ENCODE measurements at regions not wholly inside any gene's neighbourhood (a gene's known extent, or its start where the extent isn't known, plus 50 kb on each side); places are given as distances from the start of the nearest gene placed in this dataset.

DNA sequence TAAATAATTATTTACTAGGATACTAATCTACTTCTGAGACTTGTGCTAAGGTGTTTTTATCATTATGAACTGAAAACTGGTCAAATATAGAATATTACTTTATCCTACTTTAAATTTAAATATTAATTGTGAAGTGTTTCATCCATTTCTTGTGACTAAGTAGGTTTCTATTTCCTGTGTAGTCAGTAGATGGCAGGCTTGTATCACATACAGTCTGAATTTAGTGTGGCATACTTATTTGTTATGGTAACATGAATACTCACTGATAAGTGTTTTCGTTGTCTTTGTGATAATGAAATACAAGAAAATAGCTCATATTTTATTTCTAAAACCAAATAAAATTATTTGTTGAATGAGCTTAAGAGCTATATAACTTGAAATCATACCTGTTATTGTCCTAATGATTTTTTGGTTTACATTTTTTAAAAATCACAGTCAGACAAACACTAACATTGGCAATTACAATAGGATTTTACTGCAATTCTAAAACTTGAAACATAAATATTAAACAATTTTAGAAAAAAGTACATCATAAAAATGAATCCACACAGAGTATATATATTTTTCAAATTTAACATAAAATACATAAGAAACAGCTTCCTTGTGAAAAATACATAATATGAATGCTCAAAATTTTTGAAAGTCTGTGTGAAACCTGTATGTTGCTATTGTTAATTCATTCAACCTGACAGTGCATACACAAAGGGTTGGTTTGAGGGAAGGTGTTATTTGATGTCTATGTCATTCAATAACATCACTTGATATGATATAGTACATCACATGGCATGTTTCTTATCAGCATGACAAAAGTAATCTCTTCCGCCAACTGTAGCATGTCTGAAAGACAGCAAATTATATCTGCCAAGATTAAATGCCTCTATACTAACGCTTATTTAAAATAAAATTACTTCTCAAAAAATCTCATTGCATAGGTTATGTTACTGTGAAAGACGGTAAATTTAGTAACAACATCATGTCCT lies 904.8 kb upstream of the PCDH20 start:
- H3K27ac ChIP-seq, result no peak overlapping the region
- TF ChIP-seq, protein P1, sequence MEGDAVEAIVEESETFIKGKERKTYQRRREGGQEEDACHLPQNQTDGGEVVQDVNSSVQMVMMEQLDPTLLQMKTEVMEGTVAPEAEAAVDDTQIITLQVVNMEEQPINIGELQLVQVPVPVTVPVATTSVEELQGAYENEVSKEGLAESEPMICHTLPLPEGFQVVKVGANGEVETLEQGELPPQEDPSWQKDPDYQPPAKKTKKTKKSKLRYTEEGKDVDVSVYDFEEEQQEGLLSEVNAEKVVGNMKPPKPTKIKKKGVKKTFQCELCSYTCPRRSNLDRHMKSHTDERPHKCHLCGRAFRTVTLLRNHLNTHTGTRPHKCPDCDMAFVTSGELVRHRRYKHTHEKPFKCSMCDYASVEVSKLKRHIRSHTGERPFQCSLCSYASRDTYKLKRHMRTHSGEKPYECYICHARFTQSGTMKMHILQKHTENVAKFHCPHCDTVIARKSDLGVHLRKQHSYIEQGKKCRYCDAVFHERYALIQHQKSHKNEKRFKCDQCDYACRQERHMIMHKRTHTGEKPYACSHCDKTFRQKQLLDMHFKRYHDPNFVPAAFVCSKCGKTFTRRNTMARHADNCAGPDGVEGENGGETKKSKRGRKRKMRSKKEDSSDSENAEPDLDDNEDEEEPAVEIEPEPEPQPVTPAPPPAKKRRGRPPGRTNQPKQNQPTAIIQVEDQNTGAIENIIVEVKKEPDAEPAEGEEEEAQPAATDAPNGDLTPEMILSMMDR (IDR thresholded peaks at IDR 0.05; ENCODE audit: low read depth, low read length), result 0 out of 2 replicates have a peak, but pooled peaks have one; percentile 6
- no peak for DNase-seq

DNA sequence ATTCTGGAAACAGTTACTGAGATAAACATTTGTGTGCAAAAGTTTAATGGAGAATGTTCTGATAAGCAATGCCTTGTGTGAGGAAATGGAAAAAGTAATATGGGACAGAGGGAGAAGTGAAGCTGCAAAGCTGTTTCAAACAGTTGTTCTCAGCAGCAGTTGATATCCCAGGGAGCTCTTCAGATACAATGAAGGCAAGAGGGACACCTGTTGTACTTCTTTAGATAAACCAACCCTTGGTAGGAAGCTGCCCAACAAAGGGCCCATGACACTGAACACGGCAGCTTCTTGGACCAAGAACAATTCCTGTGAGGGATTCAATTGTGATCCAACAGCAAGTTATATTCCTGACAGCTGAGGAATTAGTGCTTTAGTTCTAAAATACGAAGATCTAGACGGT lies 894.3 kb upstream of the PCDH20 start:
- TF ChIP-seq, protein P1 (IDR thresholded peaks at IDR 0.05; ENCODE audit: low read depth, low read length), result no peak
- H3K27me3 ChIP-seq (ENCODE audit: insufficient read depth, low read depth, severe bottlenecking), result no peaks in the 10 kb centered on the region
- no peaks in the 10 kb centered on the region for H3K36me3 ChIP-seq
- H3K4me3 ChIP-seq (ENCODE audit: low read depth, low read length), result no peak overlapping the region
- no peak for DNase-seq
- H3K27ac ChIP-seq, result no peak overlapping the region
- no peaks in the 10 kb centered on the region for H3K9me3 ChIP-seq (ENCODE audit: severe bottlenecking)

More for the DNA sequence above, 904.8 kb upstream of the PCDH20 start:
- H3K36me3 ChIP-seq, result no peaks in the 10 kb centered on the region
- H3K4me3 ChIP-seq (ENCODE audit: low read depth, low read length), result no peak overlapping the region
- no peaks in the 10 kb centered on the region for H3K9me3 ChIP-seq (ENCODE audit: severe bottlenecking)
- no peaks in the 10 kb centered on the region for H3K27me3 ChIP-seq (ENCODE audit: insufficient read depth, low read depth, severe bottlenecking)

DNA sequence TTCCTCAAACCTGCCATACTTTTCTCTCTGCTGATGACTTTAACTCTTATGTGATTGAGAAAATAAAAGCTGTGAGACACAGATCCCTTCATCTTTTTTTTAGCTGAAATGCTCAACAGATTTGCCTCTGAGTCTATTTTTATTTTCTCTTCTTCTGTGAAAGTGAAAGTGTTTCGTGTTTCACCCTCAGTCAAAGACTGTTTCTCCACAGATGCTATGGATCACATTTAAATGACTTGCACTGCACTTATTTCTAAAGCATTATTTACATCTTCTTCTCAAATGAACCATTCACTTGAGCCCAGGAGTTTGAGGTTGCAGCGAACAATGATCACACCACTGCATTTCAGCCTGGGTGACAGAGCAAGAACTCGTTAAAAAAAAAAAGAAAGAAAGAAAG lies 890.1 kb upstream of the PCDH20 start:
- no peaks in the 10 kb centered on the region for H3K36me3 ChIP-seq
- DNase-seq, result no peak
- no peaks in the 10 kb centered on the region for H3K27me3 ChIP-seq (ENCODE audit: insufficient read depth, low read depth, severe bottlenecking)
- no peak overlapping the region for H3K4me3 ChIP-seq (ENCODE audit: low read depth, low read length)
- TF ChIP-seq, protein P1 (IDR thresholded peaks at IDR 0.05; ENCODE audit: low read depth, low read length), result no peak
- H3K9me3 ChIP-seq (ENCODE audit: severe bottlenecking), result no peaks in the 10 kb centered on the region
- no peak overlapping the region for H3K27ac ChIP-seq

DNA sequence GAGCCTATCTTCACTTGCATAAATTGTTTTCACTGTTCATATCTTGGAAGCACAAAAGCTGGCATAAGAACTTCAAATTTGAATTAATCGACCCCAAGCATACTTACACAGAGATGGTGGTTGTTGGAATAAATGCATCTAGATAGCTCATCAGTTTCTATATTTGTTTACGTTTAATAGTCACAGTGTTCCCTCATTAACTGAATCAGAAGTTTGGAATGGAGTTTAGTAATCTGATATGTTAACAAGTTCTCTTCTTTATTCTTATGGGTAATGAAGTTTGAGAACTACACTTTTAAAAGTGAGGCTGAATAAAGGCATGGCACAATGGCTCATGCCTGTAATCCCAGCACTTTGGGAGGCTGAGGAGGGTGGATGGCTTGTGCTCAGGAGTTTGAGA lies 886.7 kb upstream of the PCDH20 start:
- no peaks in the 10 kb centered on the region for H3K9me3 ChIP-seq (ENCODE audit: severe bottlenecking)
- TF ChIP-seq, protein P1 (IDR thresholded peaks at IDR 0.05; ENCODE audit: low read depth, low read length), result no peak
- no peak overlapping the region for H3K4me3 ChIP-seq (ENCODE audit: low read depth, low read length)
- H3K27ac ChIP-seq, result no peak overlapping the region
- no peaks in the 10 kb centered on the region for H3K27me3 ChIP-seq (ENCODE audit: insufficient read depth, low read depth, severe bottlenecking)
- DNase-seq, result no peak
- H3K36me3 ChIP-seq, result no peaks in the 10 kb centered on the region

DNA sequence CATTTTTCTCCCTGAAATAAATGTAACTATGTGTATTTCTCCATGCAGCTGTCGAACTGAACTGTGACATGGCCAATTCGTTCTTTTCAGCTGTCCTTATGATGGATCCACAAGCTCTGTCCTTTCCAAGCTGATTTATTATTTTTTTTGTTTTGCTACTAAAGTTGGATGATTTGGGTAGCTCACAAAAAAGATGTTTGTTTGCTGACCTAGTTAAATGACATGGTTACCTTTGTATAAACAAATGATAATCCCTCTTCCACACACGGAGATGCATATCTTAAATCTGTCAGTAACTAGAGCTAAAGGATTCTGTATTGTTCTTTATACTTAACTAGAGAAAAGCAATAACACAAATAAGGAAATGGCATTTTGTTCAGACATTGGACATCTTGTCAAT lies 884.3 kb upstream of the PCDH20 start:
- TF ChIP-seq, protein P1 (IDR thresholded peaks at IDR 0.05; ENCODE audit: low read depth, low read length), result no peak
- no peak for DNase-seq
- H3K27ac ChIP-seq, result no peak overlapping the region
- no peaks in the 10 kb centered on the region for H3K9me3 ChIP-seq (ENCODE audit: severe bottlenecking)
- H3K4me3 ChIP-seq (ENCODE audit: low read depth, low read length), result no peak overlapping the region
- no peaks in the 10 kb centered on the region for H3K27me3 ChIP-seq (ENCODE audit: insufficient read depth, low read depth, severe bottlenecking)
- H3K36me3 ChIP-seq, result no peaks in the 10 kb centered on the region
